Colonic mucosa (tissue), 4 donors: ENCODE measurements at regions not wholly inside any gene's neighbourhood (a gene's known extent, or its start where the extent isn't known, plus 50 kb on each side); places are given as distances from the start of the nearest gene placed in this dataset.

Source experiments
- DNase-seq: peaks from one replicate; pipeline ENCODE4 v3.0.0-alpha.2; 2020
- H3K27ac ChIP-seq: fragments of 200-600 bp; one replicate; pipeline ENCODE4 v1.8.0; 2021
- H3K27me3 ChIP-seq: fragments of 200-600 bp; one replicate; pipeline ENCODE4 v1.8.0; 2021
- H3K36me3 ChIP-seq: fragments of 200-600 bp; one replicate; pipeline ENCODE4 v1.8.0; 2021
- H3K4me1 ChIP-seq: fragments of 200-600 bp; one replicate; pipeline ENCODE4 v1.8.0; 2021; ENCODE audit warnings: mild to moderate bottlenecking
- H3K4me3 ChIP-seq: fragments of 200-600 bp; one replicate; pipeline ENCODE4 v1.8.0; 2021
- H3K9ac ChIP-seq, 2 donors: one replicate each; pipeline ENCODE4 v1.7.0; 2013; ENCODE audit warnings: control low read depth in 2 of 2, low read depth in 2 of 2, low read length in 2 of 2
- H3K9me3 ChIP-seq: fragments of 200-600 bp; one replicate; pipeline ENCODE4 v1.8.0; 2021
- intact Hi-C: fragments of 100-400 bp; cut with DNase I; formaldehyde crosslinking; loops from one replicate; pipeline ENCODE4 v1.14.1; 2022
- TF ChIP-seq, protein P1 (sequence below): fragments of 200-600 bp; IDR thresholded peaks from one replicate; pipeline ENCODE4 v1.8.0; 2022; ENCODE audit warnings: antibody characterized with exemption, mild to moderate bottlenecking
- donor health status: healthy.
- donor health status: DM: no; HTN: no; CAD: no.
- donor health status: DM: no; HTN: no; CAD: no.

DNA sequence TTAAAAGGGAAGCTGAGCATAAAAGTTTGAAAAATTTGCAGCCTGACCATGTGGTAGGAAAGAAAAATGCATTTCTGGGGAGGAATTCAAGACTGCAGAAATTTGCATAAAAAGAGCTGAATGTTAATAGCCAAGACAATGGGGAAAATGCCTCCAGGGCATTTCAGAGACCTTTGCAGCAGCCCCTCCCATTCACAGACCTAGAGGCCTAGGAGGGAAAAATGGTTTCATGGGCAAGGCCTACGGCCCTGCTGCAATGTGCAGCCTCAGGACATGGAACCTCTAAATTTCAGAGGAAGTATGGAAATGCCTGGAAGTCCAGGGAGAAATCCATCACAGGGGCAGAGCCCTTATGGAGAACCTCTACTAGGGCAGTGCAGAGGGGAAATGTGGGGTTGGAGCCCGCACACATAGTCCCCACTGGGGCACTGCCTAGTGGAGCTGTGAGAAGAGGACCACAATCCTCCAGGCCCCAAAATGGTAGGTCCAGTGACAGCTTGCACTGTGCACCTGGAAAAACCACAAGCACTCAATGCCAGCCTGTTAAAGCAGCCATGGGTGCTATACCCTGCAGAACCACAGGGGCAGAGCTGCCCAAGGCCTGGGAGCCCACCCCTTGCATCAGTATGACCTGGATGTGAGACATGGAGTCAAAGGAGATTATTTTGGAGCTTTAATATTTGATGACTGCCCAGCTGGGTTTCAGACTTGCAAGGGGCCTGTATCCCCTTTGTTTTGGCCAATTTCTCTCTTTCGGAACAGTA is 243.8 kb downstream of the DNAJB9 start:
- H3K27me3 ChIP-seq: no peaks in the 10 kb centered on the region
- no peaks in the 10 kb centered on the region for H3K36me3 ChIP-seq
- H3K4me3 ChIP-seq: no peak overlapping the region
- TF ChIP-seq, protein P1, sequence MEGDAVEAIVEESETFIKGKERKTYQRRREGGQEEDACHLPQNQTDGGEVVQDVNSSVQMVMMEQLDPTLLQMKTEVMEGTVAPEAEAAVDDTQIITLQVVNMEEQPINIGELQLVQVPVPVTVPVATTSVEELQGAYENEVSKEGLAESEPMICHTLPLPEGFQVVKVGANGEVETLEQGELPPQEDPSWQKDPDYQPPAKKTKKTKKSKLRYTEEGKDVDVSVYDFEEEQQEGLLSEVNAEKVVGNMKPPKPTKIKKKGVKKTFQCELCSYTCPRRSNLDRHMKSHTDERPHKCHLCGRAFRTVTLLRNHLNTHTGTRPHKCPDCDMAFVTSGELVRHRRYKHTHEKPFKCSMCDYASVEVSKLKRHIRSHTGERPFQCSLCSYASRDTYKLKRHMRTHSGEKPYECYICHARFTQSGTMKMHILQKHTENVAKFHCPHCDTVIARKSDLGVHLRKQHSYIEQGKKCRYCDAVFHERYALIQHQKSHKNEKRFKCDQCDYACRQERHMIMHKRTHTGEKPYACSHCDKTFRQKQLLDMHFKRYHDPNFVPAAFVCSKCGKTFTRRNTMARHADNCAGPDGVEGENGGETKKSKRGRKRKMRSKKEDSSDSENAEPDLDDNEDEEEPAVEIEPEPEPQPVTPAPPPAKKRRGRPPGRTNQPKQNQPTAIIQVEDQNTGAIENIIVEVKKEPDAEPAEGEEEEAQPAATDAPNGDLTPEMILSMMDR: no peak
- no peaks in the 10 kb centered on the region for H3K9me3 ChIP-seq
- H3K27ac ChIP-seq: no peak overlapping the region
- H3K9ac ChIP-seq: no peak overlapping the region
- intact Hi-C loops: no loop called here
- DNase-seq: no peak
- H3K4me1 ChIP-seq: no peaks in the 10 kb centered on the region

DNA sequence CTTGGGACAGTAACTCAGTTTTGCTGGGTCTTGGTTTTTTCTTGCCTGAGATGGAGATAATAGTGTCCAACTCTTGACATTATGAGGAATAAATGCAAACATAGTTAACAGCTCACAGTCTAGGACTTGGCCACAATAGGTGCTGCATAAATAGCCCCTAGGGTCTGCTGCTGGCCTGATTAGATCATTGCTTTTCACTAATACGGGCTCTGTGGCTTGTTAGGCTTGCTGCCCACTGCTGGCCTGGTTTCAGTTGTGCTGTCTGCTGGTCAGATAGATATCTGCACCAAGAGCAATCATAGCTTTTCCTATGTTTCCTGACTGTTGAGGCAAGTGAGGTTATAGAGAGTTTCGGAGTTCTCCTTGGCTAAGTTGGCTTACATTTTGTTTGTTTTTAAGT is 246.1 kb downstream of the DNAJB9 start:
- Histone ChIP-seq H3K9me3 (no peaks in the 10 kb centered on the region), H3K27ac (no peak overlapping the region), H3K36me3 (no peaks in the 10 kb centered on the region), H3K27me3 (no peaks in the 10 kb centered on the region), H3K4me1 (no peaks in the 10 kb centered on the region), H3K4me3 (no peak overlapping the region), H3K9ac (no peak overlapping the region)
- no peak for DNase-seq
- intact Hi-C loops: no loop called here
- TF ChIP-seq, protein P1: no peak

DNA sequence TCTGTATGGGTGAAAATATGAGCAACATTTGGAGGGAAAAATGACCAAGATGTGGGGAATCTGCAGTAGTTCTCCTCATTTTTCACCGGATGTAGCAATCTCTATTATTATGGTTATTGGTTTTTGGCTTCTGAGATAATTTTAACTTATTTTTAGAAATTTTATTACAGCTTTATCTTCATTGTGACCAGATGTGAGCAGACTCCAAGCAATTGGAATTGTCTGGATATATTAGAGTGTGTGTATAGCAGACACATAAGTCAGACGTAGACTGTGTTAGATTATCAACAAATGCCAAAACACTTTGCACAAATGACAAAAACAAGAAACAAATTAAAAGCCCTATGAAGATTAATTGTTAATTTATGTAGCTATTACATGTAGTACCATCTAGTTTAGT is 249.1 kb downstream of the DNAJB9 start:
- TF ChIP-seq, protein P1: no peak
- DNase-seq: no peak
- Histone ChIP-seq H3K4me1 (no peaks in the 10 kb centered on the region), H3K27me3 (no peaks in the 10 kb centered on the region), H3K4me3 (no peak overlapping the region), H3K9ac (no peak overlapping the region), H3K36me3 (no peaks in the 10 kb centered on the region), H3K27ac (no peak overlapping the region), H3K9me3 (no peaks in the 10 kb centered on the region)
- intact Hi-C loops: no loop called here

DNA sequence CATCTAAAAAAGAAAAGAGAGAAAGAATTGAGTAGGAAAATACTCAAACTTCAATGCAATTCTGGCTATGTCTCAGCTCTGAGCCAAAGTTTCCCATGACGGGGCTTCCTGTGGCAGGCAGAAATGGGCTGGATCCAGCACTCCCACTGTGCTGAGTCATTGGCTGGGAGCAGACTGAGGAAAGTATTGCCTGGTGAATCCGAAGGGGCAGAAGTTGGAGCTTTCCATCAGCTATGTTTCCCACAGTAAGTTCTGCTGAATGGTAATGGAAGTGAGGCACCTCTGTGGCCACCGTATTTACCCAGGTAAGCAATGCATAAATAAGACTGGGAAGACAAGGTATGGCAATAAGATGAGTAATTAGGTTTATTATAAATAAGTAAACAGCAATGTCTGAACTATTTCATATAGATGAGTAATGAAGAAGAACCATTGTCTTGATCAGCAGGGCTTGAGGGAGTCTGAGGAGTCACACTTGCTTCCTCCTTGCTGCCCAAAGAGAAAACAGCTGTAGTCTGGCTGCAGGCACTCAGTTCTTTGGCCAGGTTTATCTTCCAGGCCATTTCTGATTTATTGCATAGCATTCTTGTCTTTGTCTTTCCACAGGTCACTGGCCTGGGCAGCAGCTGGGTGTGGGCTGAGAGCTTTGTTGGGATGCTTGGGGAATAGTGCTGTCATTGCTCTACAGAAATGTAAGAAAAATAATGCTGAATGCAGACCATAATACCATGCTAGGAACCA is 255.3 kb downstream of the DNAJB9 start:
- Histone ChIP-seq H3K4me1 (no peaks in the 10 kb centered on the region), H3K4me3 (no peak overlapping the region), H3K9ac (no peak overlapping the region), H3K27me3 (no peaks in the 10 kb centered on the region), H3K27ac (no peak overlapping the region), H3K36me3 (no peaks in the 10 kb centered on the region), H3K9me3 (no peaks in the 10 kb centered on the region)
- intact Hi-C loops: no loop called here
- DNase-seq: no peak
- TF ChIP-seq, protein P1: no peak

- TF ChIP-seq, protein P1: no peak
- no peaks in the 10 kb centered on the region for H3K27me3 ChIP-seq
- H3K9me3 ChIP-seq: no peaks in the 10 kb centered on the region
- intact Hi-C loops: no loop called here
- DNase-seq: no peak
- no peak overlapping the region for H3K27ac ChIP-seq
- H3K36me3 ChIP-seq: no peaks in the 10 kb centered on the region
- no peaks in the 10 kb centered on the region for H3K4me1 ChIP-seq
- H3K4me3 ChIP-seq: no peak overlapping the region
- no peak overlapping the region for H3K9ac ChIP-seq
Observed at GRCh38 chr7:108825581-108825909, 255.9 kb downstream of the DNAJB9 start.
